GM10266 (cell line): ENCODE measurements at regions not wholly inside any gene's neighbourhood (a gene's known extent, or its start where the extent isn't known, plus 50 kb on each side); places are given as distances from the start of the nearest gene placed in this dataset.

ENCODE experiments used
- DNase-seq: peaks from one replicate; pipeline ENCODE4 v3.0.0; 2012; ENCODE audit errors: extremely low spot score
- TF ChIP-seq, protein P1 (sequence below): IDR thresholded peaks from 2 replicates; pipeline ENCODE4 v1.5.1; 2012; ENCODE audit warnings: mild to moderate bottlenecking, low read depth; ENCODE audit not compliant: control insufficient read depth, insufficient read depth; ENCODE audit errors: missing control alignments

DNA sequence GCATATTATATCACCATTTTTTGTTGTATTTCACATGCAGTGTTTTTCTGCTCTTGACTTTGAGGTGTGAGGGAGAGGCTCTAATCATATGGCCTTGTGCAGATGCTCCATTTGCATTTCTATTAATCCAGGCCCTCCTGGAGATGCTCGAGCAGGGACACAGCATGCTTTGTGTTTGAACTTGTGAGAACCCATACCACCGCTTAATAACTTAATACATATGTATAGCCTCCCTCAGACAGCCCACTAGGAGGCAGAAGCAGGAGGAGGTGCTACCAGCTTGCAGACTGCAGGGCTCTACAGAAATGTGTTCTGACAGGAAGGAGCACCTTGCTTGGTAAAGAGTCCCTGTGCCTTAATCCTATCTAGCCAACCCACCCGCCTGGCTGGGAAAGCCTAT, 155.2 kb downstream of the BARHL2 start:
- DNase-seq = no peak
- TF ChIP-seq, protein P1, sequence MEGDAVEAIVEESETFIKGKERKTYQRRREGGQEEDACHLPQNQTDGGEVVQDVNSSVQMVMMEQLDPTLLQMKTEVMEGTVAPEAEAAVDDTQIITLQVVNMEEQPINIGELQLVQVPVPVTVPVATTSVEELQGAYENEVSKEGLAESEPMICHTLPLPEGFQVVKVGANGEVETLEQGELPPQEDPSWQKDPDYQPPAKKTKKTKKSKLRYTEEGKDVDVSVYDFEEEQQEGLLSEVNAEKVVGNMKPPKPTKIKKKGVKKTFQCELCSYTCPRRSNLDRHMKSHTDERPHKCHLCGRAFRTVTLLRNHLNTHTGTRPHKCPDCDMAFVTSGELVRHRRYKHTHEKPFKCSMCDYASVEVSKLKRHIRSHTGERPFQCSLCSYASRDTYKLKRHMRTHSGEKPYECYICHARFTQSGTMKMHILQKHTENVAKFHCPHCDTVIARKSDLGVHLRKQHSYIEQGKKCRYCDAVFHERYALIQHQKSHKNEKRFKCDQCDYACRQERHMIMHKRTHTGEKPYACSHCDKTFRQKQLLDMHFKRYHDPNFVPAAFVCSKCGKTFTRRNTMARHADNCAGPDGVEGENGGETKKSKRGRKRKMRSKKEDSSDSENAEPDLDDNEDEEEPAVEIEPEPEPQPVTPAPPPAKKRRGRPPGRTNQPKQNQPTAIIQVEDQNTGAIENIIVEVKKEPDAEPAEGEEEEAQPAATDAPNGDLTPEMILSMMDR = no peak

DNA sequence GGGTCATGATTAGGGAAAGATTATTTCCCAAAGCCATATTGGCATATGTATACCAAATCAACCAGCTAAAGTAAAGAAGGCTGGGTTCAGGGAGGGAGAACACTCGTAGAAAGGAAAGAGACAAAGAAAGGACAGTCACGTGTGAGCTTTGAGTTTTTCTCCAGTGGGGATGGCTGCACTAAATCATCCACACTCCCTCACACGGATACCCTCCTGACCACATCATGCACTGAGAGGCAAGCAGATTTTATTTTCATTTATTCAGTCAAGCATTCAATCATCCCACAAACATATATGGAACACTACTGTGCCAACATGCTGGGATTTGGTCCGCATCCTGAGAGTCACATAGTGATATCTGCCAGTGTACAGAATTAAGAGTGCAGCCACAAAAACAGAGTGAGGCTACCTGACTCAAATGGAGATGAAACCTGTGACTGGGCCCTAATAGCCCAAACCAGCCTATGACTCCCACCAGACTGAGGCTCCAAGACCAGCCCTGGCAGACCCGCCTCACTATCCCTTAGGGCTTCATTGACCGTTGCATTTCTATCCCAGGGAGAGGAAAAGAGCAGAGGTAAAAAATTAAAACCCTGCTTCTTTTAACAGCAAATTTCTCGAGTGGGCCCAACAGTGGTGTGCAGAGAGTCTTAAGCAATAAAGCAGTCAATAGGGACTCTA, 155.9 kb downstream of the BARHL2 start:
- TF ChIP-seq, protein P1 = no peak
- DNase-seq = no peak

DNA sequence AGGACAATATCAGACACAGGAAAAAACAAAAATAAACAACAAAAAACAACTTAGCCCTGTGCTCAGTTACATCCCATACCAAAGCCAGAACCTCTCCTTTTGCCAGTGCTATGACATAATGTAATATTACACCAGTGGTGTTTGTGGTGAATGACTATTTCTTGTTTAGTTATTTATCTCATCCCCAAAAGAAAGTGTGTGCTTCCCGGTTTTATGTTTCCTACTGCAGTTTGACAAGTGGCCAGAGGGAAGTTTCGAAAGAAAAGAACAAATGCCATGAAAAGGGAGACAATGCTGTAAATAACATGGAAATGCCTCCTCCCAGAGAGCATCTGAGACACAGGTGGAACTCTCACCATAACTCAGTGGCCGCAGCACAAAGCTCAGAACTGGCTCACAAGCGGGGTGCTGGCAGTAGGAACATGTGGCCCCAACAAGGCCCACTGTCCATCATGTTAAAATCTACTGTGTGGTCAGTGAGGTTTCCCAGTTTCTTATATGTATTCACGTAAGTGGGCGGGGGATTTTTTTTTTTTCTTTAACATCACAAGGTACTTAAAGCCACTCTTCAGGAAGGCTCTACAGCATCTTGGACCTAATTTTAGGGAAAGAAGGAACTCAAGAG, 158.2 kb downstream of the BARHL2 start:
- TF ChIP-seq, protein P1 = no peak
- DNase-seq = peak; percentile 6

DNA sequence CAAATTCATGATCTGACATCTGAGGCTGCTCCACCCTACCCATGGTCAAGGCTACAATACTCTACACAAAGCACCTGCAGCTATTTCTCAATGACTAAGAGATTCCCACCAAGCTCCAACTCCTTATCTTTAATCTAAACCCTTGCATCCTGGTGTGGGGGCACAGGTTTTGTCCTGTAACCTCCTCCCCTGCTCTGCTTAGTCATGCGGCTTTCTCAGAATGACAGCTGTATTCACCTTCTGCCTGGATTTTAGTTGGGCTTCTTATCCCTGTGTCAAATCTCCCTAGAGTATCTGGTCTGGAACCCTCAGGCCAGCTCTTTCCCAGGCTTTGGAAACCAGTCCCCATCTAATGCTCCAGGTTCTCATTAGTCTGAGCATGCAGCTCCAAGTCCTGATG, 159.0 kb downstream of the BARHL2 start:
- DNase-seq = no peak
- TF ChIP-seq, protein P1 = no peak

DNA sequence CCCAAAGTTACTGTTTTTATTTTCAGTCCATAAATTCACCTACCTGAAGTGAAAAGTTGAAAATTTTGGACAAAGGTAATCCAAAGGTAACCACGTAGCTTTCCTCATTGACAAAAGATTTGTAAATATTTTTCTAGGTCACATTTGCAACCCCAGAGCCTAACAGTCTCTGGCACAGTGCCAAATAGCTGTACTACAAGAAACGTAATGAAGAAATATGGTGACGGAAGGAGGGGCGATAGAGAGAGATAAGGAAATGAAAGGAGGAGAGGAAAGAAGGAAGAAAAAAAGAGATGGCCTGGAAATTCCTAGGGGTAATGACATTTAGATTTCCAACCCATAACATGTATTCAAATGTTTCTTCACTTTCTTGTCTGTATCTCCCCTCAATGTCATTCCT, 159.4 kb downstream of the BARHL2 start:
- TF ChIP-seq, protein P1 = no peak
- no peak for DNase-seq

DNA sequence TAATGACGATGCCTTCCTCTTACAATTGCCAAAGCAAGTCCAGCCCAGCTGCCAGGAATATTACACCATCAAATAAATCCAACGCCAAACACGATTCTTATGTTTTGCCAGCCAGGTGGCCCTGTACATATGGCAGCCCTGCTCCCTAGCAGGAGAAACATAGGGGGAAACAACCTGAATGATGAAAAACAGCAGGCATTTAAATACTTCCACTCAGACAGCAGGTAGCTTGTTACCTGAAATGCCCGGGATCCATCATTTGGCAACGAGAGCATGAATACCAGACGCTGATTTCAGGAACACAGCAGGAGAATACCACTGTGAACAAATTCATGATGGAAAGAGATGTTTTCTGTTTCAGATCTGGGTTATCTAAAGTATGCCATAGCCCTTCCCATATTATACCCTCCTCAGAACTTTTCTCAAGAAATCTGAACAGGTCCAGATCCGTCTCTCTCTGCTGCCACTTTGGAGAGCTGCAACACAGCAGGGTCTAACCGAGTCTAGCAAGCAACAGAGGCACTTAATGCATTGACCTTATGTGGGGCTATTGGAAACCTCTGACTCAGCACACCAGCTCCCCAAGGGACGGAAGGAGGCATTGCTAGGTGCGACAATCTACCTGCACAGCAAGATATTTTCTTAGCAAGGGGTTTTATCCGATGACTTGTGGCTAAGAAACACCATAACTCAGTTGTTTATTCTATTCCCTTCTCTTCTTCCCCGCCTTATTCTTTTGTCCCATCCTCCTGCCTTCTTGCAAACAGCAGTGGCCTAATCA, 166.3 kb downstream of the BARHL2 start:
- no peak for DNase-seq
- TF ChIP-seq, protein P1 = no peak

DNA sequence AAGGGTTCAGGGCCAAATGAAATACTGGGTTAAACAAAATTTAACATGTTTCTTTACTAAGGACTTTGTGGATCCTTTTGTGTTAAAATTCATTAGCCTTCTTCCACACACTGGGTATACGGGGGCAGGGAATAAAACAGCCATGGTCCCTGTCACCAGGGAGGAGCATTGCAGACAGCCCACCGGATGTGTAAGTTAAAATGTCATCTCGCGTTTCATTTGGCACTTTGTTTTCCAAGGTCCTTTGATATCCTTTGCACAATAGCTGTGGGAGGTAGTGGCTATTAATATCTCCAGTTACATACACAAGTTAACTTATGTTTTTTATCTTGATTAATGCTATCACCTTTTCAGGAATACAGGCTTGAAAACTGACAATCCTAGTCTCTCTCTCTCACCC, 172.7 kb downstream of the BARHL2 start:
- DNase-seq = no peak
- TF ChIP-seq, protein P1 = no peak
